GM23338 (cell line): ENCODE measurements at regions not wholly inside any gene's neighbourhood (a gene's known extent, or its start where the extent isn't known, plus 50 kb on each side); places are given as distances from the start of the nearest gene placed in this dataset.

Experiments
- ATAC-seq: fragments of 200-7000 bp; cut with Tn5 transposase; 3 replicates; pipeline ENCODE4 v1.9.1; 2020
- DNase-seq: peaks from one replicate; pipeline ENCODE4 v3.0.0-alpha.2; 2015; ENCODE audit warnings: low spot score
- H2AFZ ChIP-seq: fragments of 200-600 bp; sonication (generic); 2 replicates; pipeline ENCODE4 v1.8.0; 2016; ENCODE audit warnings: antibody characterized with exemption, mild to moderate bottlenecking, moderate library complexity
- H3F3A ChIP-seq: fragments of 200-600 bp; sonication (generic); replicated peaks from 2 replicates; pipeline ENCODE4 v1.8.0; 2017; ENCODE audit warnings: antibody characterized with exemption, mixed run types, low read depth
- H3K27ac ChIP-seq: fragments of 200-600 bp; sonication (generic); 2 replicates; pipeline ENCODE4 v1.6.1; 2016; ENCODE audit warnings: low read depth
- H3K27me3 ChIP-seq: fragments of 200-600 bp; sonication (generic); 2 replicates; pipeline ENCODE4 v1.8.0; 2016; ENCODE audit warnings: mild to moderate bottlenecking, mixed run types, moderate library complexity; ENCODE audit not compliant: insufficient read depth
- H3K36me3 ChIP-seq: fragments of 200-600 bp; sonication (generic); 2 replicates; pipeline ENCODE4 v1.8.0; 2016; ENCODE audit warnings: mild to moderate bottlenecking; ENCODE audit not compliant: insufficient read depth
- H3K4me1 ChIP-seq: fragments of 200-600 bp; sonication (generic); 2 replicates; pipeline ENCODE4 v1.8.0; 2016; ENCODE audit warnings: mild to moderate bottlenecking, moderate library complexity; ENCODE audit not compliant: insufficient read depth
- H3K4me2 ChIP-seq: fragments of 200-600 bp; sonication (generic); 2 replicates; pipeline ENCODE4 v1.7.1; 2017; ENCODE audit warnings: mixed run types
- H3K4me3 ChIP-seq: fragments of 200-600 bp; sonication (generic); 2 replicates; pipeline ENCODE4 v1.6.1; 2016; ENCODE audit warnings: mixed run types
- H3K79me2 ChIP-seq: fragments of 200-600 bp; sonication (generic); replicated peaks from 2 replicates; pipeline ENCODE4 v1.8.0; 2017; ENCODE audit warnings: mild to moderate bottlenecking; ENCODE audit not compliant: insufficient read depth
- H3K9me2 ChIP-seq: fragments of 200-600 bp; sonication (generic); 2 replicates; pipeline ENCODE4 v1.8.0; 2017; ENCODE audit not compliant: insufficient read depth
- H4K20me1 ChIP-seq: fragments of 200-600 bp; sonication (generic); replicated peaks from 2 replicates; pipeline ENCODE4 v1.8.0; 2017; ENCODE audit warnings: mild to moderate bottlenecking; ENCODE audit not compliant: insufficient read depth
- H3K27ac Mint-ChIP-seq: 2 replicates; pipeline ENCODE4 v1.8.0; 2020; ENCODE audit warnings: inconsistent platforms, mild to moderate bottlenecking, moderate library complexity, mixed read lengths
- H3K27me3 Mint-ChIP-seq: 3 replicates; pipeline ENCODE4 v1.8.0; 2022; ENCODE audit warnings: low read depth, mild to moderate bottlenecking, moderate library complexity, mixed read lengths, inconsistent platforms; ENCODE audit not compliant: insufficient read depth, poor library complexity
- H3K36me3 Mint-ChIP-seq: 3 replicates; pipeline ENCODE4 v1.8.0; 2021; ENCODE audit warnings: low read depth, mild to moderate bottlenecking, inconsistent platforms, moderate library complexity, mixed read lengths
- H3K4me1 Mint-ChIP-seq: 3 replicates; pipeline ENCODE4 v1.8.0; 2020; ENCODE audit warnings: mild to moderate bottlenecking, inconsistent platforms, mixed read lengths
- H3K4me3 Mint-ChIP-seq: 3 replicates; pipeline ENCODE4 v1.8.0; 2021; ENCODE audit warnings: moderate library complexity, mild to moderate bottlenecking, inconsistent platforms, mixed read lengths
- H3K9me3 Mint-ChIP-seq: 3 replicates; pipeline ENCODE4 v1.8.0; 2020; ENCODE audit warnings: moderate library complexity, mild to moderate bottlenecking, inconsistent platforms, mixed read lengths
- CREB1 ChIP-seq: fragments of 250-450 bp; sonication (Bioruptor Pico); IDR thresholded peaks from 2 replicates; pipeline ENCODE4 v1.5.0; 2020; ENCODE audit warnings: low read depth, mild to moderate bottlenecking, moderate library complexity
- CTCF ChIP-seq, 2 experiments: fragments of 200-600 bp in 1 of 2; sonication (generic) in 1 of 2; conservative IDR thresholded peaks; 2 replicates each; pipeline versions ENCODE4 v1.5.1 to v1.6.1; 2016 to 2017; ENCODE audit warnings: antibody characterized with exemption in 2 of 2, low read depth in 2 of 2, mild to moderate bottlenecking in 2 of 2, moderate library complexity in 1 of 2
- ETS1 ChIP-seq: IDR thresholded peaks from 2 replicates; pipeline ENCODE4 v1.6.1; 2016; ENCODE audit warnings: antibody characterized with exemption
- EZH2 ChIP-seq: fragments of 200-600 bp; sonication (generic); IDR thresholded peaks from one replicate; pipeline ENCODE4 v1.8.0; 2017; ENCODE audit warnings: antibody characterized with exemption, mild to moderate bottlenecking, low read depth; ENCODE audit not compliant: unreplicated experiment
- EZH2phosphoT487 ChIP-seq: fragments of 200-600 bp; sonication (generic); IDR thresholded peaks from one replicate; pipeline ENCODE4 v1.8.1; 2018; ENCODE audit warnings: antibody characterized with exemption; ENCODE audit not compliant: unreplicated experiment
- JUNB ChIP-seq: IDR thresholded peaks from one replicate; pipeline ENCODE4 v1.6.1; 2016; ENCODE audit warnings: antibody characterized with exemption; ENCODE audit not compliant: unreplicated experiment
- NANOG ChIP-seq: IDR thresholded peaks from 2 replicates; pipeline ENCODE4 v1.6.1; 2016; ENCODE audit warnings: antibody characterized with exemption, borderline replicate concordance
- POLR2AphosphoS5 ChIP-seq: IDR thresholded peaks from 2 replicates; pipeline ENCODE4 v1.6.1; 2016; ENCODE audit warnings: antibody characterized with exemption, low read depth
- REST ChIP-seq: IDR thresholded peaks from one replicate; pipeline ENCODE4 v1.6.1; 2018; ENCODE audit warnings: antibody characterized with exemption; ENCODE audit not compliant: unreplicated experiment
- STAT1 ChIP-seq: IDR thresholded peaks from one replicate; pipeline ENCODE4 v1.6.1; 2016; ENCODE audit warnings: antibody characterized with exemption; ENCODE audit not compliant: unreplicated experiment
- ZNF114 ChIP-seq: fragments of 250-450 bp; sonication (Bioruptor Pico); IDR thresholded peaks from 2 replicates; pipeline ENCODE4 v1.5.0; 2020; ENCODE audit warnings: mild to moderate bottlenecking, moderate library complexity
- ZNF331 ChIP-seq: fragments of 250-450 bp; sonication (Bioruptor Pico); IDR thresholded peaks from 2 replicates; pipeline ENCODE4 v1.5.0; 2020; ENCODE audit warnings: low read depth, mild to moderate bottlenecking, moderate library complexity
- ZNF462 ChIP-seq: fragments of 250-450 bp; sonication (Bioruptor Pico); IDR thresholded peaks from 2 replicates; pipeline ENCODE4 v1.5.0; 2020; ENCODE audit warnings: mild to moderate bottlenecking, moderate library complexity

GRCh38 chr17:74148446-74148845 lies 55.0 kb upstream of the RPL38 start:
- Histone ChIP-seq H3K4me1 (peaks cover 8% of the 10 kb centered on the region), H3K27me3 (no peaks in the 10 kb centered on the region), H3K9me2 (no peaks in the 10 kb centered on the region; the same call in 1 of the 2 replicates), H2AFZ (no peak overlapping the region), H3K36me3 (no peaks in the 10 kb centered on the region), H3K4me2 (no peak overlapping the region), H4K20me1 (no peaks in the 10 kb centered on the region), H3K4me3 (no peak overlapping the region), H3F3A (no peaks in the 10 kb centered on the region), H3K27ac (no peak overlapping the region), H3K79me2 (no peaks in the 10 kb centered on the region)
- Mint-ChIP-seq H3K27me3 (peaks cover 9% of the 10 kb centered on the region), H3K27ac (no peak overlapping the region), H3K4me3 (no peak overlapping the region), H3K4me1 (peaks cover 16% of the 10 kb centered on the region), H3K9me3 (peaks cover 7% of the 10 kb centered on the region), H3K36me3 (peaks cover 2% of the 10 kb centered on the region; the same call in 1 of the 3 replicates)
- DNase-seq (no peak), ATAC-seq (no peak)
- TF ChIP-seq EZH2 (no peak), ZNF114 (CRISPR knock-in tag) (no peak), NANOG (no peak), STAT1 (no peak), CREB1 (CRISPR knock-in tag) (no peak), ETS1 (no peak), ZNF331 (CRISPR knock-in tag) (no peak), ZNF462 (CRISPR knock-in tag) (no peak), JUNB (no peak), CTCF (conservative IDR thresholded peaks at IDR 0.05; ENCODE audit: low read depth in 2 of 2) (no peak), REST (no peak), EZH2phosphoT487 (no peak), POLR2AphosphoS5 (no peak)
